Hepatocyte (in vitro differentiated cells): ENCODE measurements at regions not wholly inside any gene's neighbourhood (a gene's known extent, or its start where the extent isn't known, plus 50 kb on each side); places are given as distances from the start of the nearest gene placed in this dataset.

Experiments used
- CTCF ChIP-seq: fragments of 200-600 bp; sonication (generic); IDR thresholded peaks from 2 replicates; pipeline ENCODE4 v1.5.1; 2016; ENCODE audit warnings: antibody characterized with exemption, mild to moderate bottlenecking; ENCODE audit not compliant: poor library complexity
- EZH2 ChIP-seq: fragments of 200-600 bp; sonication (generic); IDR thresholded peaks from 2 replicates; pipeline ENCODE4 v1.6.1; 2016; ENCODE audit warnings: antibody characterized with exemption, mild to moderate bottlenecking, borderline replicate concordance
- EZH2phosphoT487 ChIP-seq: fragments of 200-600 bp; sonication (generic); IDR thresholded peaks from one replicate; pipeline ENCODE4 v1.6.1; 2018; ENCODE audit warnings: antibody characterized with exemption, mild to moderate bottlenecking, low read depth, moderate library complexity; ENCODE audit not compliant: unreplicated experiment, severe bottlenecking

DNA sequence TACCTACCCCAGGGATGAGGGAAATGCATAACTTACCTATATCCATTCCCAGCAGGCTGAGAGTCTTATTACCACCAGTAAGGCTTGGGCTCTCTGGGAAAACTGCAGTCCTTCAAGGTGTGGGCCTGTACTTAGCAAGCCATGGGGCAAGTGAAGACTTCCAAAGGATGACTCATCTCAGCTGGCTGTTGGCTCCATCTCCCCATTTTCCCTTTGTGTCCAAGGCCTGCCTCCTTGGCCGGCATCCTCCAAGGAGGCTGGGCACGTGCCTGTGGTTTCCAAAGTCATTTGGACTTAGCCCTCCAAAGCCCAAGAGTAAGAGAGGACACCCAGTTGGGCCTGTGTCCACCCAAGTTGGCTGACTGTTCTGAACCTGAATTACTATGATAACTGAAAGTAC is 89.8 kb downstream of the TMEM100 start:
- TF ChIP-seq CTCF (no peak), EZH2 (no peak), EZH2phosphoT487 (no peak)
